Stimulated activated CD4-positive, alpha-beta T cell treated with anti-CD3 and anti-CD28 coated beads, Interleukin-15, amount 100 ng/mL, for 24 hours (primary cell): ENCODE measurements at regions not wholly inside any gene's neighbourhood (a gene's known extent, or its start where the extent isn't known, plus 50 kb on each side); places are given as distances from the start of the nearest gene placed in this dataset.
A peak's percentile ranks its signal among the peaks of the same experiment; 100 is the strongest.

Experiments
- DNase-seq: peaks from one replicate; pipeline ENCODE4 v3.0.0-alpha.2; 2020

DNA sequence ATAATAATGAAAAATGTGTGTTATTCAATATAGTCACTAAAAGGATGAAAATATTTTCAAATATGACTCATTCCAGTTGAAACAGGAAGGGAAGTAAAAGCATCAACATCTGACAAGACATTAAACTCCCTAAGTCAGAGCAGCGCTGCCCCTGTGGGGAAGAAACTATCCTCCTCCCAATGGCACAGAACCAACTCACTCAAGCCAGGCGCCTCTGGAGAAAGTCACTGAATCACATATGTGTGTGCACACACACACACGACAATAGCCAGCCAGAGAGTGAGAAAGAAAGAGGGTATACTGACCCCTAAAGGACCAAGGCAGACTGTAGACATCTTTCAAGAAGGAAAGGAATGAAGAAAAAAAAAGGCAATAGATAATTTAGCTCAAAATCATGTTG is 126.9 kb downstream of the SETD4 start:
- DNase-seq: no peak

DNA sequence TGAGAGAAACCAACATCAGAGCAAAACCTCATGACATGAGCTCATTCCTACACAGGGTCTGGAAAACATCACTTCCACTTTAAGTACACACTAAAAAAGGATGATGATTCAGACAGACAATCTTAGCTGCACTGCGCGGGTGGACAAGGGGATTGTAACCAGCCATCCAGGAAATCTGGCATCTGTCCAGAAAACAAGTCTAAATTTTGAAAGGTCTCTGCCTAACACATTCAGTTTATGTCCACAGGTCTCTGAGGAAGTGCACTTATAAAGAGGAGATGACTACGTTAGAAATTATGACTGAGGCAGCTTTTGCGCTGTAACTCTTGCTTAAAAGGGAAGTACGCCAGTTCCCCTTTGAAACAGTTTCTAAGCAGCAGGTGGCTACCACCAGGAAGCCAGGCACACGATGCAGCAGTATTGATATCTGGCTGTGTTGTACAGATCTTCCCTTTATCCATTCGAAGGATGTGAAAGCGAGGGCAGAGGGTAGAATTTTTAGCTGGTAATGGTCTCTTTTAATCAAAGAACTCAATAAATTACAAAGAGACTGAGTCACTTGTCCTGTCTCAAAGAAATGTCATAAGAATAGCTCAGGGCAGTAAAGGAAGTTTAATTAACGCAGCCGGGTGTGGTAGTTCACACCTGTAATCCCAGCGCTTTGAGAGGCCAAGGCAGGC is 128.0 kb downstream of the SETD4 start:
- peak; percentile 46 for DNase-seq

GRCh38 chr21:35929901-35930300 is 130.4 kb downstream of the SETD4 start:
- DNase-seq: no peak

DNA sequence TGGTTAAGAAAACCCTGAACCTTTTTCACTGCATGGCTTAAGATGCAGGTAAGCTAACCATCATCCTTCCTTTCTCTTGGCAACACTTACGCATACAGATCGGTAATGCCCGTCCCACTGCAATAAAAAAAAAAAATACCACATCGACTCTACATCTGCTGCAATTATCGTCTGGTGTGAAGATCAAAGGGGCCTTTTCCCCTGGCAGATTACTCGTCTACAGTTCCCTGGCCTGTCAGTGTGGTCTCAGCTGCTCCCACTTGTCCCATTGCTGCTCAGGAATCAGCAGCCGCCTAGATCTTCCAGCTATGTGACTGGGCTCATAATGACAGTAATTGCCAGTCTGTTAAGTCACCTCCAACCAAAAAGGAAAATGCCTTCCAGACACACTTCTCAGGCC is 133.1 kb downstream of the SETD4 start:
- DNase-seq: no peak

- DNase-seq: no peak
Measured at GRCh38 chr21:35926003-35926740, 134.2 kb downstream of the SETD4 start.

- peak; percentile 40 for DNase-seq
Measured at GRCh38 chr21:35925497-35925896, 134.8 kb downstream of the SETD4 start.

- DNase-seq: peak; percentile 7
Measured at GRCh38 chr21:35924714-35925301, 135.5 kb downstream of the SETD4 start.

DNA sequence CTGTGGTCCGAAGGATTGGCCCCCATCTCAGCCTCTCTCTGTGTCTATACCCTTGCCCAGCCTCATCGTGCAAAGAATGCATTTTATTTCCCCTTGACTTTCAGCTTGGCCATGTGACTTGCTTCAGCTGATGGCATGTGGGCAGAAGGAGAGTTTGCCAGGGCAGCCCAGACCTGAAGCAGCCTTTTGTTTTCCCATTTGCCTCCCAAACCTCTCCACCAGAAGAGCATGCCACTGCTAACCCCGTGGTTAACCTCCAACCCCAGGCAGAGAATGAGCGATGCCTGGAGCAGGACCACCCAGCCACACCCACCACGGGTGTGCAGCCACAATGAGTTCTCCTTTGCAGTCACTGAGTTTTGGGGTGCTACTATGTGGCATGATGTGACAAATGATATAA is 136.4 kb downstream of the SETD4 start:
- DNase-seq: no peak

DNA sequence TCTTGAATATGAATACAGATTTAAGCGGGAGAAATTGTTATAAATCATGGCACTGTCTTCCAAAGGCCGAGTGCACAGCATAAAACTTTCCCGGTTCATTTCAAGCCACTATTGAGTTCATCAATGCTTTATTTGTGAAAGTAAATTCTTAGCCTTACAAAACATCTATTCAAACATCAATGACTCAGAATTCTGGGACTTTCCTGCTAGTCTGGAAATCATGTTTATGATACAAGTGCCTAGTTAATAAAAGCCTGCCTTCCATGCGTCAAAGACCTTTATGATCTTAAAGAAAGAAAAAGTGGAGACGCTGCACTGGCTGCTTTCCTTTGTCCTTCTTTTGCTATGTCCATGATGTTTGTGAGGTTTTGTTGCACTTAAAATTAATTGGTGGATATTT is 137.7 kb downstream of the SETD4 start:
- no peak for DNase-seq

GRCh38 chr21:35921471-35921870 is 138.9 kb downstream of the SETD4 start:
- DNase-seq: no peak

DNA sequence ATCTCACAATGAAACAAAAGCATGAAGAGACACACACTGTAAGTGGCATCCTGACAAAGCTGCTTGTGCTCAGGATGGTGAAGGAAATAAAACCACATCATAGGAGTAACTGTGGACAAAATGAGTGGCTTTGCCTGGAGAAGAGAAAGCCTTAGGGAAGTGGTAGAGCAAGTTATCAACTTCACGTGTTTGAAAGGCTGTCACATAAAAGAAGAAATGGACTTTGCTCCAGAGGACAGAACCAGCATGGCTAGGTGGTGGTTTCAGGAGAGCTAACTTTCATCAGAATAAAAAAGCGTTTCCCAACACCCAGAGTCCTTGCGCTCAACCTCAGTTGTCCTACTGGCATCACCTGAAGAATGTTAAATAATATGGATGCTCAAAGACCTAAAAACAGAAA is 139.9 kb downstream of the SETD4 start:
- DNase-seq: no peak

GRCh38 chr21:35915030-35915429 is 145.3 kb downstream of the SETD4 start:
- DNase-seq: no peak

DNA sequence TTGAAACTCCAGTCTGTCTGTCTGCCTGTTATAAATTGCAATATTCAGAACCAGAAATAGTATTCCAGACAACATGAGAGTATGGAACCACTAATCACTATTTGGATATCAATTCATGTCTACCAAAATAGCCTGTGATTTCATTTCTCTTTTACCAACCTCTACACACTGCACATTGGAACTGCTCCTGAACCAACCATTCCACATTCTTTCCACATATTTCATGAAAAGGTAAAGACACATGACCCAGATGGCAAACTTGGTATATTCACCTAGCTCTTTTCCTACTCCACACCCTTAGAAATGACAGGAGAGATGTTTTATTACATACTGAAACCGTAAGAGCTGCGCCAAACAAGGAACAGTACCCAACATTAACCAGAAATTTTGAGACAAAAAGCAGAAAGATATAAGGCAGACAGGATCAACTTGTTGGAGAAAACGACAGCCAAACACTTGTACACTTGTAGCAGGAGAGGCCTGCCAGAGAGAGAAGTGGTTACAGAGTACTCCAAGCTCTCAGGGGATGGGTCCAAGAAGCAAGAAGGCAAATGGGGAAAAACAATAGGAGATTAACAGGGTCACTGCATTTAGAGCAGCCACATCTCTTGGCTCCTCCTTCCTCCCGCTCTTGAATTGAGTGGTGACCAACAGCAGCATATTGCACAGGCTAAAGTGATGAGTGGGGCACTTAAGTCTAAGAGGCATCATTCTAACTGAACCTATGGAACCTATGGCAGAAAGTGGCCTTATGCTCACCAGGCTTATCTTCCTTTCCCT is 148.7 kb downstream of the SETD4 start:
- DNase-seq: no peak

GRCh38 chr21:35909456-35910223 is 150.7 kb downstream of the SETD4 start:
- DNase-seq: no peak

- DNase-seq: no peak
Measured at GRCh38 chr21:35908311-35909078, 151.8 kb downstream of the SETD4 start.

DNA sequence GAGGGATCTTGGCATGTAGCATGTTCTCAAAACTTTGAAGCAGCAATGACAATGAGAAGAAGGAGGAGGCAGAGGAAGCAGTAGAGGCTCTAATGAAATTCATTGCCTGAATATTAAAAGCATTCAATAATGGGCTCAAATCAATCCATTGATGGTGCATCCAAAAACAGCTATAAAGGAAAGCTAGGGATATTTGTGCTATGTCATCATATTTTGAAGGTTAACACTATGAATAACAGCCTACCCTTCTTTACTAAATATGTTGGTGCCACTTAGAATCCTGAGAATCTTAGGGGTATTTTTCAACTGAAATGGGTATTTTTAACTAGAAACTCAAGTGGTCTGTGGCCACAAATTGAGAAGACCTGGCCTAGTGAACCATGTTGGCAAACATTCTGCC is 153.7 kb downstream of the SETD4 start:
- no peak for DNase-seq

GRCh38 chr21:35905963-35906345 is 154.4 kb downstream of the SETD4 start:
- DNase-seq: no peak

DNA sequence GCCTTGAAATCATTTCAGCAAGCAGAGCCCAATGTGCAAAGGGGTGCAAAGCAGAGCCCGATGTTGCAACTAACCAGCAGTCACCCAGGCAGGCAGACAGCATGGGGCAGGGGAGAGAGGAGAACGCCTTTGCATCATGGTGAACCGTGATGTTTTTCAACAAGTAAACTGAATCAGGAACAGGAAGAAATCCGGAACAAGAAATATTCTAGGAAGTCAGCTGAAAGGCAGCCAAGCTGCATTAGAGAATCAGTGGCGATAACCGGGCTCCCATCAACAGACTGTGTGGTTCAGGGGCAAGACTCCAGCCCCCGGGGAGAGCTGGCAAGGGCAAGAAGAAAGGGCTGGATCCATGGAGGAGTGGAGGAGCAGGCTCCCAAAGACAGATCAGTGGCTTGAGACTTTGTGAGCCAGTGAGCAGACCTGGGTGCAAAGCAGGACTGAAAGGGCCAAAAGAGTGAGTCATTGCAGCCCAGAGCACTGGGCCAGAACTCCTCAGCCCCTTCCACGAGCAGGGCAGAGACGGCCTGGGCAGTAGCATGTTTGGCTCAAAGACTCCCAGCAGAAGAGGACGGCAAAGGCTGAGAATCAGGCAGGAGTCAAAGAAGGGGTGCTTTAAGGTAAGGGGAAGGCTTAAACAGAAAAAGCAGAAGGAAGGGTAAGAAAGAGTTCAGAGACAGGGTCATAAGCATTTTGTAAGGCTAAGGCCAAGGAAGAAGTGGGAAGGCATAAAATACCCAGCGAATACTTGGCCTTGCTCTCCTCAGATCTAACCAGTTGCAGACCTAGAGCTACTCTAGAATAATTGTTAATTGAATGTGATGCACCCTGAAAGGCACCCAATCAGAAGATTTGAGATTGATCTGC is 155.0 kb downstream of the SETD4 start:
- no peak for DNase-seq

- DNase-seq: no peak
Measured at GRCh38 chr21:35900539-35900938, 159.8 kb downstream of the SETD4 start.

GRCh38 chr21:35896060-35896459 is 164.3 kb downstream of the SETD4 start:
- no peak for DNase-seq

DNA sequence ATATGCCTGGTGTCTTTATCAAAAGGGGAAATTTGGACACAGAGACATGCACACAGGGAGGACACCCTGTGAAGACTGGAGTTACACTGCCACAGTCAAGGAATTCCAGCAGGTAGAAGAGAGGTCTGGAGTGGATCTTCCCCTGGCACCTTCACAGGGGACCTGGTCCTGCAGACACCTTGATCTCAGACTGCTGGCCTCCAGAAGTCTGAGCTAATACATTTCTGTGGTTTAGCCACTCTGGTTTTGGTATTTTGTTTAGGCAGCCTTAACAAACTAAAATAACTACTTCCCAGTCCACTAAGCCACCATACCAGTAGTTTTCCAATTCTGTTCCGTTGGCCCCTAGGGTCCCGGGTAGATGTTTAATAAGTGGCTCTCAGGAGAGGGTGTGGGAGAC is 164.7 kb downstream of the SETD4 start:
- DNase-seq: no peak
